C4-2B (cell line): ENCODE measurements at regions not wholly inside any gene's neighbourhood (a gene's known extent, or its start where the extent isn't known, plus 50 kb on each side); places are given as distances from the start of the nearest gene placed in this dataset.

ENCODE experiments used
- ZFX ChIP-seq: fragments of 450-650 bp; IDR thresholded peaks from 2 replicates; pipeline ENCODE4 v1.6.1; 2017
- TF ChIP-seq, protein P1 (sequence below): fragments of 450-650 bp; conservative IDR thresholded peaks from 2 replicates; pipeline ENCODE4 v1.5.1; 2017; ENCODE audit warnings: mild to moderate bottlenecking

DNA sequence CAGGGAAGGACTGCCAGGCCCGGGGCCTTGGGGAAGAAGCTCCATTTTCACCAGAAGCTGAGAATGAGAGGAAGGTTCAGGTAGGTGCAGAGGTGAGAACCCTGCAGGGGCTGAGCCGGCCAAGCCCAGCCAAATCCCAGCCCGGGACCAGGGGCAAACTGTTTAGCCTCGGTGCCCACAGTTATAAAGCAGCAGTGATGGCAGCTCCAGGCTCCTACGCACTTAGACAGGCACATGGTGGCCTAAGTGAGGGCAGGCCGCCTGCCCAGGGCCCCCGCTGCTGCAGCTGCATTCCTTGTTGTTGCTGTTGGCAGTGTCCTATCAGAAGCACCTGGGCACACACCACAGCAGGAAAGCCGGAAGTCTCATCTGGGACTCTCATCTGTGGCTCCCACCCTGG is 159.9 kb upstream of the FOXD4L5 start:
- TF ChIP-seq, protein P1, sequence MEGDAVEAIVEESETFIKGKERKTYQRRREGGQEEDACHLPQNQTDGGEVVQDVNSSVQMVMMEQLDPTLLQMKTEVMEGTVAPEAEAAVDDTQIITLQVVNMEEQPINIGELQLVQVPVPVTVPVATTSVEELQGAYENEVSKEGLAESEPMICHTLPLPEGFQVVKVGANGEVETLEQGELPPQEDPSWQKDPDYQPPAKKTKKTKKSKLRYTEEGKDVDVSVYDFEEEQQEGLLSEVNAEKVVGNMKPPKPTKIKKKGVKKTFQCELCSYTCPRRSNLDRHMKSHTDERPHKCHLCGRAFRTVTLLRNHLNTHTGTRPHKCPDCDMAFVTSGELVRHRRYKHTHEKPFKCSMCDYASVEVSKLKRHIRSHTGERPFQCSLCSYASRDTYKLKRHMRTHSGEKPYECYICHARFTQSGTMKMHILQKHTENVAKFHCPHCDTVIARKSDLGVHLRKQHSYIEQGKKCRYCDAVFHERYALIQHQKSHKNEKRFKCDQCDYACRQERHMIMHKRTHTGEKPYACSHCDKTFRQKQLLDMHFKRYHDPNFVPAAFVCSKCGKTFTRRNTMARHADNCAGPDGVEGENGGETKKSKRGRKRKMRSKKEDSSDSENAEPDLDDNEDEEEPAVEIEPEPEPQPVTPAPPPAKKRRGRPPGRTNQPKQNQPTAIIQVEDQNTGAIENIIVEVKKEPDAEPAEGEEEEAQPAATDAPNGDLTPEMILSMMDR, result no peak
- no peak for TF ChIP-seq ZFX
